ENCODE measurements at regions not wholly inside any gene's neighbourhood (a gene's known extent, or its start where the extent isn't known, plus 50 kb on each side); places are given as distances from the start of the nearest gene placed in this dataset.

- TF ChIP-seq TAF7 (optimal IDR thresholded peaks at IDR 0.05; ENCODE audit: borderline replicate concordance, low read depth, low read length) (no peak), POLR2A (IDR thresholded peaks at IDR 0.05; ENCODE audit: control extremely low read depth in 1 of 2, low read depth in 2 of 2, low read length in 2 of 2) (no peak), CTCF (IDR thresholded peaks at IDR 0.05; ENCODE audit: control extremely low read depth in 1 of 3, insufficient read depth in 1 of 3, low read depth in 1 of 3, low read length in 3 of 3) (no peak), CREB1 (IDR thresholded peaks at IDR 0.05) (no peak)
Measured at GRCh38 chr5:154559398-154560276, 81.6 kb upstream of the HAND1 start.
